ENCODE measurements at regions not wholly inside any gene's neighbourhood (a gene's known extent, or its start where the extent isn't known, plus 50 kb on each side); places are given as distances from the start of the nearest gene placed in this dataset.

- Mint-ChIP-seq H3K4me3 (no peak overlapping the region), H3K4me1 (ENCODE audit: low read depth) (no peaks in the 10 kb centered on the region), H3K9me3 (no peaks in the 10 kb centered on the region), H3K27ac (no peak overlapping the region), H3K36me3 (ENCODE audit: insufficient read depth in 2 of 2) (no peaks in the 10 kb centered on the region), H3K27me3 (ENCODE audit: low read depth) (no peaks in the 10 kb centered on the region)
- DNase-seq (no peak), ATAC-seq (replicated peaks in 1 of 2) (no peak)
Measured at GRCh38 chr15:61331019-61331418, 101.9 kb upstream of the RORA start.

- Mint-ChIP-seq H3K36me3 (ENCODE audit: insufficient read depth in 2 of 2) (no peaks in the 10 kb centered on the region), H3K27me3 (ENCODE audit: low read depth) (no peaks in the 10 kb centered on the region), H3K4me1 (ENCODE audit: low read depth) (no peaks in the 10 kb centered on the region), H3K27ac (no peak overlapping the region), H3K9me3 (peaks cover 0 to 2% of the 10 kb centered on the region in 2 donors), H3K4me3 (no peak overlapping the region)
- no peak for ATAC-seq (replicated peaks in 1 of 2)
- DNase-seq: no peak
Measured at GRCh38 chr15:61327019-61327631, 98.0 kb upstream of the RORA start.

- ATAC-seq (replicated peaks in 1 of 2): no peak
- DNase-seq: no peak
- H3K9me3 Mint-ChIP-seq: peaks cover 0 to 10% of the 10 kb centered on the region in 2 donors
- H3K27ac Mint-ChIP-seq: no peak overlapping the region
- H3K4me1 Mint-ChIP-seq (ENCODE audit: low read depth): no peaks in the 10 kb centered on the region
- peaks cover 7% of the 10 kb centered on the region for H3K27me3 Mint-ChIP-seq (ENCODE audit: low read depth)
- H3K36me3 Mint-ChIP-seq (ENCODE audit: insufficient read depth in 2 of 2): no peaks in the 10 kb centered on the region
- no peak overlapping the region for H3K4me3 Mint-ChIP-seq
Measured at GRCh38 chr15:61319892-61320291, 90.8 kb upstream of the RORA start.

GRCh38 chr15:61318802-61319525, 89.9 kb upstream of the RORA start:
- no peak overlapping the region for H3K4me3 Mint-ChIP-seq
- no peaks in the 10 kb centered on the region for H3K4me1 Mint-ChIP-seq (ENCODE audit: low read depth)
- no peak overlapping the region for H3K27ac Mint-ChIP-seq
- H3K9me3 Mint-ChIP-seq: peaks cover 0 to 10% of the 10 kb centered on the region in 2 donors
- ATAC-seq (replicated peaks in 1 of 2): no peak
- DNase-seq: no peak
- H3K27me3 Mint-ChIP-seq (ENCODE audit: low read depth): peaks cover 7% of the 10 kb centered on the region
- H3K36me3 Mint-ChIP-seq (ENCODE audit: insufficient read depth in 2 of 2): no peaks in the 10 kb centered on the region

- H3K27me3 Mint-ChIP-seq (ENCODE audit: low read depth): peaks cover 7% of the 10 kb centered on the region
- H3K36me3 Mint-ChIP-seq (ENCODE audit: insufficient read depth in 2 of 2): no peaks in the 10 kb centered on the region
- no peak overlapping the region for H3K4me3 Mint-ChIP-seq
- no peak for DNase-seq
- H3K27ac Mint-ChIP-seq: no peak overlapping the region
- ATAC-seq (replicated peaks in 1 of 2): no peak
- H3K9me3 Mint-ChIP-seq: peaks cover 0 to 10% of the 10 kb centered on the region in 2 donors
- H3K4me1 Mint-ChIP-seq (ENCODE audit: low read depth): no peaks in the 10 kb centered on the region
Measured at GRCh38 chr15:61318301-61318700, 89.2 kb upstream of the RORA start.

GRCh38 chr15:61315471-61315870, 86.4 kb upstream of the RORA start:
- Mint-ChIP-seq H3K9me3 (peaks cover 0 to 8% of the 10 kb centered on the region in 2 donors), H3K4me1 (ENCODE audit: low read depth) (no peaks in the 10 kb centered on the region), H3K27ac (no peak overlapping the region), H3K4me3 (no peak overlapping the region), H3K36me3 (ENCODE audit: insufficient read depth in 2 of 2) (no peaks in the 10 kb centered on the region), H3K27me3 (ENCODE audit: low read depth) (peaks cover 16% of the 10 kb centered on the region)
- DNase-seq (no peak), ATAC-seq (replicated peaks in 1 of 2) (peak in 1 of 2 donors; percentile 26)

GRCh38 chr15:61314427-61314826, 85.3 kb upstream of the RORA start:
- H3K4me3 Mint-ChIP-seq: no peak overlapping the region
- no peaks in the 10 kb centered on the region for H3K36me3 Mint-ChIP-seq (ENCODE audit: insufficient read depth in 2 of 2)
- ATAC-seq (replicated peaks in 1 of 2): no peak
- peaks cover 9% of the 10 kb centered on the region for H3K27me3 Mint-ChIP-seq (ENCODE audit: low read depth)
- no peak for DNase-seq
- peaks cover 0 to 3% of the 10 kb centered on the region in 2 donors for H3K9me3 Mint-ChIP-seq
- no peak overlapping the region for H3K27ac Mint-ChIP-seq
- no peaks in the 10 kb centered on the region for H3K4me1 Mint-ChIP-seq (ENCODE audit: low read depth)

- H3K4me1 Mint-ChIP-seq (ENCODE audit: low read depth): no peaks in the 10 kb centered on the region
- ATAC-seq (replicated peaks in 1 of 2) (no peak), DNase-seq (no peak)
- no peaks in the 10 kb centered on the region for H3K9me3 Mint-ChIP-seq
- H3K27me3 Mint-ChIP-seq (ENCODE audit: low read depth): peaks cover 17% of the 10 kb centered on the region
- H3K4me3 Mint-ChIP-seq: no peak overlapping the region
- H3K27ac Mint-ChIP-seq: no peak overlapping the region
- no peaks in the 10 kb centered on the region for H3K36me3 Mint-ChIP-seq (ENCODE audit: insufficient read depth in 2 of 2)
Measured at GRCh38 chr15:61309617-61310016, 80.5 kb upstream of the RORA start.

GRCh38 chr15:61309031-61309511, 80.0 kb upstream of the RORA start:
- DNase-seq (no peak), ATAC-seq (replicated peaks in 1 of 2) (no peak)
- no peaks in the 10 kb centered on the region for H3K36me3 Mint-ChIP-seq (ENCODE audit: insufficient read depth in 2 of 2)
- peaks cover 17% of the 10 kb centered on the region for H3K27me3 Mint-ChIP-seq (ENCODE audit: low read depth)
- no peak overlapping the region for H3K4me3 Mint-ChIP-seq
- no peaks in the 10 kb centered on the region for H3K4me1 Mint-ChIP-seq (ENCODE audit: low read depth)
- H3K9me3 Mint-ChIP-seq: peaks cover 0 to under 1% of the 10 kb centered on the region in 2 donors
- no peak overlapping the region for H3K27ac Mint-ChIP-seq

- no peaks in the 10 kb centered on the region for H3K4me1 Mint-ChIP-seq (ENCODE audit: low read depth)
- H3K9me3 Mint-ChIP-seq: peaks cover 0 to 2% of the 10 kb centered on the region in 2 donors
- peaks cover 17% of the 10 kb centered on the region for H3K27me3 Mint-ChIP-seq (ENCODE audit: low read depth)
- no peak for ATAC-seq (replicated peaks in 1 of 2)
- no peaks in the 10 kb centered on the region for H3K36me3 Mint-ChIP-seq (ENCODE audit: insufficient read depth in 2 of 2)
- H3K27ac Mint-ChIP-seq: no peak overlapping the region
- no peak overlapping the region for H3K4me3 Mint-ChIP-seq
- DNase-seq: no peak
Measured at GRCh38 chr15:61308437-61308836, 79.3 kb upstream of the RORA start.

- Mint-ChIP-seq H3K9me3 (peaks cover 0 to 2% of the 10 kb centered on the region in 2 donors), H3K27ac (no peak overlapping the region), H3K27me3 (ENCODE audit: low read depth) (peaks cover 17% of the 10 kb centered on the region), H3K36me3 (ENCODE audit: insufficient read depth in 2 of 2) (no peaks in the 10 kb centered on the region), H3K4me1 (ENCODE audit: low read depth) (no peaks in the 10 kb centered on the region), H3K4me3 (no peak overlapping the region)
- DNase-seq (no peak), ATAC-seq (replicated peaks in 1 of 2) (no peak)
Measured at GRCh38 chr15:61307474-61307873, 78.4 kb upstream of the RORA start.

GRCh38 chr15:61301701-61302100, 72.6 kb upstream of the RORA start:
- no peak overlapping the region for H3K4me3 Mint-ChIP-seq
- no peak for ATAC-seq (replicated peaks in 1 of 2)
- no peak for DNase-seq
- no peak overlapping the region for H3K27ac Mint-ChIP-seq
- H3K36me3 Mint-ChIP-seq (ENCODE audit: insufficient read depth in 2 of 2): no peaks in the 10 kb centered on the region
- no peaks in the 10 kb centered on the region for H3K4me1 Mint-ChIP-seq (ENCODE audit: low read depth)
- peaks cover 18% of the 10 kb centered on the region for H3K27me3 Mint-ChIP-seq (ENCODE audit: low read depth)
- peaks cover 0 to 2% of the 10 kb centered on the region in 2 donors for H3K9me3 Mint-ChIP-seq

- ATAC-seq (replicated peaks in 1 of 2) (no peak), DNase-seq (no peak)
- H3K36me3 Mint-ChIP-seq (ENCODE audit: insufficient read depth in 2 of 2): no peaks in the 10 kb centered on the region
- H3K27me3 Mint-ChIP-seq (ENCODE audit: low read depth): peaks cover 18% of the 10 kb centered on the region
- no peaks in the 10 kb centered on the region for H3K4me1 Mint-ChIP-seq (ENCODE audit: low read depth)
- H3K27ac Mint-ChIP-seq: no peak overlapping the region
- peaks cover 0 to 2% of the 10 kb centered on the region in 2 donors for H3K9me3 Mint-ChIP-seq
- H3K4me3 Mint-ChIP-seq: no peak overlapping the region
Measured at GRCh38 chr15:61299075-61299763, 70.1 kb upstream of the RORA start.
